Ascending aorta (tissue), 2 donors: ENCODE measurements at regions not wholly inside any gene's neighbourhood (a gene's known extent, or its start where the extent isn't known, plus 50 kb on each side); places are given as distances from the start of the nearest gene placed in this dataset.
"Not testable (repeated sequence)": the region's sequence is repeated elsewhere in the genome, so short reads cannot be mapped to it uniquely, and the experiment has no call there.

Source experiments
- DNase-seq, 2 donors: peaks; one replicate each; pipeline ENCODE4 v3.0.0-alpha.2; 2019; ENCODE audit warnings: low spot score in 2 of 2
- H3K27ac ChIP-seq, 2 donors: fragments of 200-600 bp; sonication (generic); one replicate each; pipeline ENCODE4 v1.5.1; 2016 to 2017; ENCODE audit warnings: mild to moderate bottlenecking in 1 of 2
- H3K27me3 ChIP-seq: fragments of 200-600 bp; sonication (generic); one replicate; pipeline ENCODE4 v1.5.1; 2017
- H3K36me3 ChIP-seq, 2 donors: fragments of 200-600 bp; sonication (generic); one replicate each; pipeline ENCODE4 v1.5.1; 2016
- H3K4me1 ChIP-seq, 2 donors: fragments of 200-600 bp; sonication (generic); one replicate each; pipeline ENCODE4 v1.5.1; 2016 to 2017; ENCODE audit warnings: mild to moderate bottlenecking in 1 of 2
- H3K4me3 ChIP-seq, 2 donors: fragments of 200-600 bp; sonication (generic); one replicate each; pipeline ENCODE4 v1.5.1; 2016 to 2017; ENCODE audit warnings: mild to moderate bottlenecking in 1 of 2
- H3K9me3 ChIP-seq, 2 donors: fragments of 200-600 bp; sonication (generic); one replicate each; pipeline ENCODE4 v1.5.1; 2016
- intact Hi-C: fragments of 100-400 bp; cut with DNase I; formaldehyde crosslinking; loops from one replicate; pipeline ENCODE4 v1.15.1; 2023
- TF ChIP-seq, protein P1 (sequence below), 3 experiments: fragments of 200-600 bp in 2 of 3; fragments of 450-650 bp in 1 of 3; sonication (generic) in 2 of 3; IDR thresholded peaks; one replicate each; pipeline ENCODE4 v1.5.1; 2016 to 2019; ENCODE audit warnings: antibody characterized with exemption in 3 of 3, mild to moderate bottlenecking in 1 of 3, moderate library complexity in 1 of 3

DNA sequence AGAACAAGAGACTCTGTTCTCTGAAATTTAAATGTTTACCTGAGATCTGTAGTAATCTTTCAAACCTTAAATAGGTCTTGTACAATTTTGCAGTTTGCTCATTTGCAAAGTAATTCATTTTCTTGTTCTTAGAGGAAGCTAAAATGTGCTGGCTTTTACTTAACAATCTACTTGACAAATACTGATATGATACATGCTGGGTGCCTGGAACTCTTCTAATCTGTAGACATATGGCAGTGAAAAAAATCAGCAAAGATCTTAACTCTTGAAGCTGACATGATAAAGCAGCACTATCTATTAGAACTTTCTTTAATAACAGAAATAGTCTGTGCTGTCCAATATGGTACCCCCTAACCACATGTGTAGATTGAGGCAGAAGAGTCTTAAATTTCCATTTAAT, 1352.8 kb upstream of the SLC39A10 start:
- intact Hi-C loops, result no loop called here

DNA sequence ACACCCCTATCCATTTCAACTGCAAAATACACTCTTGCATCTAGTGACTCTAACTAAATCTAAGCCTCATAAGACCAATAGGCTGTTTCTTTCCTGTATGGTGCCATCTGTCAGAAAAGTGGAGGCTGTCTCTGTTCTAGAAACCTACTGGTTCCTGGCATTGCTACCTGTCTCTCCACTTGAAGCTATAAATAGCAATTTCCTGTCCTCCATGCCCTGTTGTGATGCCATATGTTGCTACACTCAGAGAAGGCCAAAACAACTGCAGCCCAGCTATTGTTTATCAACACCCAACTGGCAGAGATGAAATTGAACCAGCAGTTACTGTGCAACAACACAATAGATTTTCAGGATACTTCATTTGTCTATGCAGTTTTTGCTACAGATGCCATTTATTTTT, 1355.1 kb upstream of the SLC39A10 start:
- H3K4me3 ChIP-seq, result no peak overlapping the region
- TF ChIP-seq, protein P1, sequence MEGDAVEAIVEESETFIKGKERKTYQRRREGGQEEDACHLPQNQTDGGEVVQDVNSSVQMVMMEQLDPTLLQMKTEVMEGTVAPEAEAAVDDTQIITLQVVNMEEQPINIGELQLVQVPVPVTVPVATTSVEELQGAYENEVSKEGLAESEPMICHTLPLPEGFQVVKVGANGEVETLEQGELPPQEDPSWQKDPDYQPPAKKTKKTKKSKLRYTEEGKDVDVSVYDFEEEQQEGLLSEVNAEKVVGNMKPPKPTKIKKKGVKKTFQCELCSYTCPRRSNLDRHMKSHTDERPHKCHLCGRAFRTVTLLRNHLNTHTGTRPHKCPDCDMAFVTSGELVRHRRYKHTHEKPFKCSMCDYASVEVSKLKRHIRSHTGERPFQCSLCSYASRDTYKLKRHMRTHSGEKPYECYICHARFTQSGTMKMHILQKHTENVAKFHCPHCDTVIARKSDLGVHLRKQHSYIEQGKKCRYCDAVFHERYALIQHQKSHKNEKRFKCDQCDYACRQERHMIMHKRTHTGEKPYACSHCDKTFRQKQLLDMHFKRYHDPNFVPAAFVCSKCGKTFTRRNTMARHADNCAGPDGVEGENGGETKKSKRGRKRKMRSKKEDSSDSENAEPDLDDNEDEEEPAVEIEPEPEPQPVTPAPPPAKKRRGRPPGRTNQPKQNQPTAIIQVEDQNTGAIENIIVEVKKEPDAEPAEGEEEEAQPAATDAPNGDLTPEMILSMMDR (IDR thresholded peaks at IDR 0.05), result no peak
- intact Hi-C loops, result no loop called here
- H3K27me3 ChIP-seq, result no peaks in the 10 kb centered on the region
- H3K4me1 ChIP-seq, result no peaks in the 10 kb centered on the region
- H3K36me3 ChIP-seq, result no peaks in the 10 kb centered on the region
- DNase-seq, result no peak
- H3K9me3 ChIP-seq, result no peaks in the 10 kb centered on the region
- H3K27ac ChIP-seq, result no peak overlapping the region

More for the DNA sequence above, 1352.8 kb upstream of the SLC39A10 start:
- H3K36me3 ChIP-seq, result no peaks in the 10 kb centered on the region
- H3K27ac ChIP-seq, result no peak overlapping the region
- DNase-seq, result no peak
- no peaks in the 10 kb centered on the region for H3K27me3 ChIP-seq
- no peak overlapping the region for H3K4me3 ChIP-seq
- H3K9me3 ChIP-seq, result no peaks in the 10 kb centered on the region
- TF ChIP-seq, protein P1 (IDR thresholded peaks at IDR 0.05), result no peak
- H3K4me1 ChIP-seq, result no peaks in the 10 kb centered on the region

DNA sequence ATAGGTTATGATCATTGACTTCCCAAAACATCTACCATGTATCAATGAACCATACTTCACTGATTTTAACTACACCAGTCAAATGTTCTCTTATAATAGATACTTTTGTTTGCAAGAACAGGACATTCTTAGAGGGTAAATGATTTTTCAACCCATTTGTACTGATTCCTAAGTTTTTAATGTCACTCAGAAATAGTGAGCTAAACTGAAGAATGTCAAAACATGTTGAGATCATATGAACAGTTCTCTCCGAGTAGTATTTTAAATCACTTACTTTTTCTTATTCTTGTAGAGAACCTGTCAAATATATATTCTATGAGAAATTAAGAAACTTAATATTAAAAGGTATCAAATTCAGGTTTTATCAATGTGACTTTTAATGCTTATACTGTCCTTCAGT, 1362.9 kb upstream of the SLC39A10 start:
- no peak overlapping the region for H3K27ac ChIP-seq

DNA sequence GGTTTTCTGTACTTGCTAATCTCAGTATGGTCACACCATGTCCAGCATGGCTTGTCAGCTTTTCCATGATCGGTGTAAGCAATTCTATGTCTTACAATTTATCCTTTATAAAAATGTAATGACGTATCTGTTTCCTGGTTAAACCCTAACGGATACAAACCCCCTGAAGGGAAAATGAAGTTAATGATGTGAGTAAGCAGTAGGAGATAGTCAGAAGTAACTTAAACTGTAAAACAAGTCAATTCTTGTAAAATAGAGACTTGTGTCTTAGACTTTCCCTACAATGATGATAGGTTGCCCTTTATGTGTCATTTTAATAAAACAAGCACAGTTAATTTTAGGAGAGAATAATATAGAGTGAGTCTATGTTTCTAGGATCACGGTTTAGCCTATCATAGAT, 1365.9 kb upstream of the SLC39A10 start:
- DNase-seq, result no peak
- H3K36me3 ChIP-seq, result no peaks in the 10 kb centered on the region
- H3K4me1 ChIP-seq, result no peaks in the 10 kb centered on the region
- no peak overlapping the region for H3K27ac ChIP-seq
- H3K9me3 ChIP-seq, result no peaks in the 10 kb centered on the region
- H3K4me3 ChIP-seq, result no peak overlapping the region
- H3K27me3 ChIP-seq, result no peaks in the 10 kb centered on the region
- TF ChIP-seq, protein P1 (IDR thresholded peaks at IDR 0.05), result no peak
- intact Hi-C loops, result no loop called here

More for the DNA sequence above, 1362.9 kb upstream of the SLC39A10 start:
- Histone ChIP-seq H3K4me3 (no peak overlapping the region), H3K27me3 (no peaks in the 10 kb centered on the region), H3K4me1 (no peaks in the 10 kb centered on the region), H3K36me3 (no peaks in the 10 kb centered on the region), H3K9me3 (no peaks in the 10 kb centered on the region)
- no peak for DNase-seq
- intact Hi-C loops, result no loop called here
- TF ChIP-seq, protein P1 (IDR thresholded peaks at IDR 0.05), result no peak

DNA sequence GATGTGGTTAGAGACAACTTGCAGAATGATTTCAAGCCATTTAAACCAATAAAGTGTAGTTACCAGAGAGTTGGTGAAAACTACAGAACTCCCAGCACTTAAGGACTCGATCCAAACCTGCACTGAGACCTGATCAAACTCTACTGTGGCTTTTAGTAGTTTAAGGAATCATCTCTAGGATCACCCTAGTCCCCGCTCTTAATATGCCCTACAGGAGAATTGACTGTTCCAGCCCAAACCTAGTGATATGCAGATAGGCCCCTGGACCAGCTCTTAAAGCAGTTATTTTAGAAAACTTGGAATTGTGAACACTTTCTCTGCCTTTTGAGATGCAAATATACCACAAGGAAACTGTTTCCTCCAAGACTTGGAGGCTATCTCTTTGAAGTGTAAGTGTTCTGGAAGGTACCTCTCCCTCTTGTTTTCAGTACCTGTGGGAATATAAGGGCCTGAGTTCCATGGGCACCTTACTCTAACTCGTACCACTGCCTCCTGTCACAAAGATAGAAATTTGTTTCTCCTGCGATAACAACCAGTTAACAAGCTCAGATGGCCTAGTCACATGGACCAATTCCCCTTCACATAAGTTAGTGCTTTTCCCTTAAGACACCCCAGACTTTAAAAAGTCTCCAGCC, 1367.2 kb upstream of the SLC39A10 start:
- Histone ChIP-seq H3K27me3 (no peaks in the 10 kb centered on the region), H3K4me1 (no peaks in the 10 kb centered on the region), H3K4me3 (no peak overlapping the region), H3K9me3 (no peaks in the 10 kb centered on the region), H3K27ac (no peak overlapping the region), H3K36me3 (no peaks in the 10 kb centered on the region)
- TF ChIP-seq, protein P1 (IDR thresholded peaks at IDR 0.05), result no peak
- intact Hi-C loops, result no loop called here
- no peak for DNase-seq

DNA sequence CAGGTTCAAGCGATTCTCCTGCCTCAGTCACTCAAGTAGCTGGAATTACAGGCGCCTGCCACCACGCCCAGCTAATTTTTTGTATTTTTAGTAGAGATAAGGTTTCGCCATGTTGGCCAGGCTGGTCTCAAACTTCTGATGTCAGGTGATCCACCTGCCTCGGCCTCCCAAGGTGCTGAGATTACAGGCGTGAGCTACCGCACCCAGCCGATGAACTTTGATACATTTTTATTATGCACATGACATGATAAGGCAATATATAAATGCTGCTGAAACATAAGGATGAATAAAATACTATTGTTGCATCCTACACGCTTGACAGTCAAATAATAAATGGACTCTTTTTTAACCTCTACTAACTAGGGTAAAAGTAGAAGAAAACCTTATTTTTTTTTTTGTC, 1380.4 kb upstream of the SLC39A10 start:
- H3K4me1 ChIP-seq, H3K9me3 ChIP-seq, DNase-seq, H3K27ac ChIP-seq, intact Hi-C loops, H3K36me3 ChIP-seq, H3K4me3 ChIP-seq, H3K27me3 ChIP-seq: not testable (repeated sequence)
